ENCODE measurements at regions not wholly inside any gene's neighbourhood (a gene's known extent, or its start where the extent isn't known, plus 50 kb on each side); places are given as distances from the start of the nearest gene placed in this dataset.

- peak; percentile 81 for ATAC-seq
- no peaks in the 10 kb centered on the region for H3K36me3 ChIP-seq
- H3K9me3 ChIP-seq: no peaks in the 10 kb centered on the region
- TF ChIP-seq CTCF (IDR thresholded peaks at IDR 0.05): no peak
- H3K4me1 ChIP-seq: no peaks in the 10 kb centered on the region
- H3K27me3 ChIP-seq: peaks cover 0 to 3% of the 10 kb centered on the region in 2 donors
- no peak overlapping the region for H3K27ac ChIP-seq
- DNase-seq: peak in 2 of 4 donors; percentile 7 to 58
- intact Hi-C loops (cut with DNase I): no loop called here
- H3K4me3 ChIP-seq: no peak overlapping the region
These were observed 304.8 kb upstream of the SORL1-AS1 start for GRCh38 chr11:121757480-121758125.

GRCh38 chr11:121755906-121756305, 303.1 kb upstream of the SORL1-AS1 start:
- DNase-seq: no peak
- TF ChIP-seq CTCF (IDR thresholded peaks at IDR 0.05): no peak
- intact Hi-C loops (cut with DNase I): no loop called here
- H3K27ac ChIP-seq: no peak overlapping the region
- no peak overlapping the region for H3K4me3 ChIP-seq
- H3K27me3 ChIP-seq: no peaks in the 10 kb centered on the region
- ATAC-seq: no peak
- H3K36me3 ChIP-seq: no peaks in the 10 kb centered on the region
- H3K4me1 ChIP-seq: no peaks in the 10 kb centered on the region
- no peaks in the 10 kb centered on the region for H3K9me3 ChIP-seq

GRCh38 chr11:121755191-121755590, 302.4 kb upstream of the SORL1-AS1 start:
- H3K36me3 ChIP-seq: no peaks in the 10 kb centered on the region
- TF ChIP-seq CTCF (IDR thresholded peaks at IDR 0.05): no peak
- no peaks in the 10 kb centered on the region for H3K4me1 ChIP-seq
- no peak overlapping the region for H3K27ac ChIP-seq
- no peaks in the 10 kb centered on the region for H3K27me3 ChIP-seq
- H3K4me3 ChIP-seq: no peak overlapping the region
- DNase-seq (no peak), ATAC-seq (no peak)
- intact Hi-C loops (cut with DNase I): no loop called here
- no peaks in the 10 kb centered on the region for H3K9me3 ChIP-seq

DNA sequence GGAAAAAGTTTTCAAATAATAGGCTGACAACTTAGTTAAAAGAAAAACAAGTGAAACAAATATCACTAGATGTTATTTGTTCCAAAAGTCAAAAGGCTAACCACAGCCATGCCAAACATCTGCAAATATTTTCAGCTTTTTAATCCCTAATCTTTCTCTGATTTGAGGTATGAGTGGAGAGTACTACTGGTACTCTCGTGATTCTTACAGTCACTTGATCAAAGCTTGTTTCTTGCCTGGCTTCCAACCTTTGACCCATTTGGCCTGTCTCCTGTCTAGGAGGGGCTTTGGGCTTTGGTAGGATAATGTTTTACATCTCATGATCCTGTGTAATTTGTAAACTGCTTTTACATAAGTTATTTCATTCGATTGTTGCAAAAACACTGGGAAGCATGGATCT, 301.8 kb upstream of the SORL1-AS1 start:
- Histone ChIP-seq H3K36me3 (no peaks in the 10 kb centered on the region), H3K9me3 (no peaks in the 10 kb centered on the region), H3K4me3 (no peak overlapping the region), H3K27ac (no peak overlapping the region), H3K27me3 (no peaks in the 10 kb centered on the region), H3K4me1 (no peaks in the 10 kb centered on the region)
- no peak for TF ChIP-seq CTCF (IDR thresholded peaks at IDR 0.05)
- DNase-seq (no peak), ATAC-seq (no peak)
- intact Hi-C loops (cut with DNase I): no loop called here

- no peaks in the 10 kb centered on the region for H3K36me3 ChIP-seq
- intact Hi-C loops (cut with DNase I): no loop called here
- no peak overlapping the region for H3K4me3 ChIP-seq
- H3K4me1 ChIP-seq: no peaks in the 10 kb centered on the region
- no peaks in the 10 kb centered on the region for H3K27me3 ChIP-seq
- no peak overlapping the region for H3K27ac ChIP-seq
- DNase-seq (no peak), ATAC-seq (no peak)
- no peaks in the 10 kb centered on the region for H3K9me3 ChIP-seq
- no peak for TF ChIP-seq CTCF (IDR thresholded peaks at IDR 0.05)
These were observed 296.9 kb upstream of the SORL1-AS1 start for GRCh38 chr11:121749691-121750090.
